SK-N-DZ (cell line): ENCODE measurements at regions not wholly inside any gene's neighbourhood (a gene's known extent, or its start where the extent isn't known, plus 50 kb on each side); places are given as distances from the start of the nearest gene placed in this dataset.
A peak's percentile ranks its signal among the peaks of the same experiment; 100 is the strongest.
"Not testable (repeated sequence)": the region's sequence is repeated elsewhere in the genome, so short reads cannot be mapped to it uniquely, and the experiment has no call there.

Source experiments
- DNase-seq: peaks from one replicate; pipeline ENCODE4 v3.0.0-alpha.2; 2015; ENCODE audit warnings: low spot score

- DNase-seq: no peak
Observed at GRCh38 chr15:25067725-25068309, 113.0 kb downstream of the SNRPN start.

GRCh38 chr15:25068696-25069095, 113.9 kb downstream of the SNRPN start:
- DNase-seq: no peak

DNA sequence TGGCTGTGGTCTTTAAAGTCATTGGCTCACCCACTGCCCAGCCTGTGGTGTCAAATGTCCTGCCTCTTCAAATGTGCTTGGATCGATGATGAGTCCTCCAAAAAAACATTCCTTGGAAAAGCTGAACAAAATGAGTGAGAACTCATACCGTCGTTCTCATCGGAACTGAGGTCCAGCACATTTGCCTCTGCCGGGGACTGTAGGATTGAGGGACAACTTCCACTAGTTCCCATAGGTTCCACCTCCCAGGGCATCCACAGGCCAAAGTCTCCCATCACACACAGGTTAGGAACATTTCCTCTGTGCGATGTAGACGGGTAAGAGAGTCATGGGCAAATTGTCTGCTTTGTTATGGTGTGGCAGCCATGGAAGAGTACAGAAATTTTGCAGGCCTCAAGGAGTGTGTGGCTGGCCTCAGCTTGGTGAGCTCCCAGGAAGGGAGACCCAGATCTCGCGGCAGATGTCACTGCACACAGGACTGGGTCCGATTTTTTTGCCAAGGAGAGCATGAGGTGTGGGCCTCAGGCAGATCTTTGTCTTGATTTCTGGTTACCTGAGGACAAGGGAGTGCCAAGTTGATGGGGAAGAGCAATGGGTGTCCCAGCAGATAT, 115.7 kb downstream of the SNRPN start:
- DNase-seq: no peak

- no peak for DNase-seq
Observed at GRCh38 chr15:25072857-25073476, 118.2 kb downstream of the SNRPN start.

- no peak for DNase-seq
Observed at GRCh38 chr15:25087137-25087536, 132.3 kb downstream of the SNRPN start.

- no peak for DNase-seq
Observed at GRCh38 chr15:25088261-25088790, 133.5 kb downstream of the SNRPN start.

DNA sequence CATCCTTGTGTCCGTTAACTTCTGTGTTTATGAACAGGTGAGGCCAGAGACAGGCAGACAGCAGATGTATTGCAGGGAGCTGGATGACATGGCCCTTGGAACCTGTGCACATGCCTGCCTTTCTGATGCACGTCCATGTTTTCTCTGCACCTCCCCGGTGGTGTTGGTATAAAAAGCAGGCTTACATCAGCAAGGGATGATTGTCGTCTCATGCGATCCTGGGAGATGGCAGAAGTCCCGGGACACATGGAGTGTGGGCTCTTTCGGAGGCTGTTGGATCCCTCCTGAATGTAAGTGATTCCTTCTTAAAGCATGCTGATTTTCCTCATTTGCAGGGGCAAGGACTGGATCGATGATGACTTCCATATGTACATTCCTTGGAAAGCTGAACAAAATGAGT, 134.8 kb downstream of the SNRPN start:
- DNase-seq: no peak

DNA sequence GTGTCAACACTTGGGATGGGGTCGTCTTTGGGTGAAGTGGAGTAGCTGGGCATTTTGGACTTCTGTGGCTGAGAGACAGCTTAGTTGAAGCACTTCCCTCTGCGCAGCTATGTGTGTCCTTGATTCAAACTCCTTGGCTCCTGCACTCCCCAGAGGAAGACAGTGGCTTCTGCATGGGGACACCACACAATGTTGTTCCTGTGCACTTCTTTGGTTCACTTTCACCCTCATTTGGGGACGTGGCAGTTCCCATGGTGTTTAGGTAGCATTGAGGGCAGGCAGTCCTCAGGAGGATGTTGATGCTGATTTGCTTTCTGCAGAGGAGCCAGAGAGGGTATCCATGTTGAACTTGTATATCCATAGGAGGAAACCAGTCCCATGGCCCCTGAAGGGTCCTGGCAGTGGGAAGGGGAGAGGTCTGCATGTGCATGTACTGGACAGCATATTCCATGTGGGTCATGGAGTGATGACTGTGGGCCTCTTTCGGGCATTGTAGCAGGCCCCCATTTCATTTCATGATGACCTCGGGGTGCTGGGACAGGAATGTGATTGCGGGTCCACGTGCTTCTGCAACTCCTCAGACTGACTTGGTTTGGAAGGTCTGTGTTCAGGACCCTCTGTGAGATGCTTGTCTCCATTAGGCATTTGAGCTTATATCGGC, 135.4 kb downstream of the SNRPN start:
- DNase-seq: no peak

- no peak for DNase-seq
Observed at GRCh38 chr15:25091421-25092158, 136.8 kb downstream of the SNRPN start.

GRCh38 chr15:25092661-25093060, 137.9 kb downstream of the SNRPN start:
- no peak for DNase-seq

- no peak for DNase-seq
Observed at GRCh38 chr15:25093455-25094029, 138.8 kb downstream of the SNRPN start.

DNA sequence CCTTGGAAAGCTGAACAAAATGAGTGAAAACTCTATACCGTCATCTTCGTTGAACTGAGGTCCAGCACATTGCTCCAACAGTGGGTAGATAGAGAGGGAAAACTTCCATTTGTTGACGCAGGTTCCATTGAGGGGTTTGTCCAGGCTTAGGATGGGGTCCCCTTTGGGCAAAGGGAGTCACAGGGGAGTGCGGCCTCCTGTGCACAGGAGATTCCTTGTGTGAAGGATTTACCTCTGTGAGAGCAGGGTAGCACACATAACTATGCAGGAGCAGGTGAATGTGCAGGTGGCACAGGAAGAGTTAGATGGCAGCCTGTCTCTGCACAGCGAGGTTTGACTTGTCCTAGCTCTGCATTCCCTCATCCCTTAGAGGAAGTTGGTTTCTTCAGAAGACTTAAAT, 139.3 kb downstream of the SNRPN start:
- no peak for DNase-seq

DNA sequence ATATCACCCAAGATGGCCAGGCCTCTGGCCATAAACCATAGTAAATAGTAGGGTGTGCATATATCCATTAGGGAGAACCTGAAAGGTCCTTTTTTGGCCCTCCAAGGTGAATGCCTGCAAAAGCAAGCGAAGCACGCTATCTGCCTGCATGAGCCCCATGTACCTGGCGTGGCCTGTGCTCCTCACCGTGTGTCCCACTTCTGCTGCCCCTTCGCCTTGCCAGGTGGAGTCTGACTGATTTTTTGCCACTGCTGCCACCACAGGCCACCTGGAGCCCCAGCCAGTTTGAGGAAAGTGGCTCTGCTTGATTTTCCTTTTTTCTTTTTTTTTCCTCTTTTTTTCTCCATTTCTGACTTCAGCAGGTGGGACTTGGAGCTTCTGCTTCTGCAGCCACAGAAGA, 139.7 kb downstream of the SNRPN start:
- DNase-seq: no peak

- no peak for DNase-seq
Observed at GRCh38 chr15:25095179-25095578, 140.4 kb downstream of the SNRPN start.

DNA sequence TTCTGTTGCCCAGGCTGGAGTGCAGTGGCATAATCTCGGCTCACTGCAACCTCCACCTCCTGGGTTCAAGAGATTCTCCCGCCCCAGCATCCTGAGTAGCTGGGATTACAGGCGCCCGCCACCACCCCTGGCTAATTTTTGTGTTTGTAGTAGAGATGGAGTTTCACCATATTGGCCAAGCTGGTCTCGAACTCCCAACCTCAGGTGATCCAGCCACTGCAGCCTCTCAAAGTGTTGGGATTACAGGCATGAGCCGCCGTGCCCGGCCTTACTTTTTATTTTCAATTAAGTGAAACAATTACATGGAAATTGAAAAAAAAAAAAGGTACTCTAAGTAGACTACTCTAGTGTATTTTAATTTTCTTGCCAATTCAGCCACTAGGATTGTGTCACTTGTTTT, 145.2 kb downstream of the SNRPN start:
- DNase-seq: not testable (repeated sequence)

GRCh38 chr15:25106209-25106608, 151.4 kb downstream of the SNRPN start:
- DNase-seq: no peak

DNA sequence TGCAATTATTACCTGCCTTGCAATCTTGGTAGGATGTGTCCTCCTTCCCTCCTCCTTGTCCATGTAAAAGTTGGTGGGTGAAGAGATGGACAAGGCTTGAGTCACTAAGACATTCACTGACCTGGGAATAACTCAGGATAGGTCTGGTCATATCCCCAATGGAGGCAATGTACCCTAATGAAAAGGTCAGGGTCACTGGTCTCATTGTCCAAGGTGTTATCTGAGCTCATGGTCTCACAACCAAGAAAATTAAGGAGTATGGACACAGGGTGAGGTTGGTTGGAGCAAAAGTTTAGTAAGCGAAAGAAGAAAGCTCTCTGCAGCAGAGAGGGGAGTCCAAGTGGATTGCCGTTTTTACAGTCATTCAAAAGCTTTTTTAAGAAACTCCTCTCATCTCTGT, 179.0 kb downstream of the SNRPN start:
- no peak for DNase-seq

- no peak for DNase-seq
Observed at GRCh38 chr15:25134546-25134945, 179.8 kb downstream of the SNRPN start.

DNA sequence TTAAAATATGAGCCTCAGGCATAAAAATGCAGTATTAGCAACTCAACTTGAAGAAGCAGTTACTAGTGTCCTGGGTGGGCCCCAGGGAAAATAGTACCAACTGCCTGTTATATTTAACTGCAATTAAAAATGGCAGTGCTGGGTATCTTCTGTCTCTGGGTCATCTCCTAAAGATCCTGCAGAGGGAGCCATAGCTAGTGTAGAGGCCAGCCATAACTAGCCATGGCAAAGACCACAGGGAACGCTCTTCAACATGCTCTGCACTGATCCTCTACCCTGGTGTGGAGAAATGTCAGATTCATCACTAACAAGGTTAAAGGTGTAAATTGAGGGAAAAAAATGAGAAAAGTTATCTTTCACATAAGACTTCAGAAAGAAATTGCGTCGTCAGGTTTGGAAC, 181.3 kb downstream of the SNRPN start:
- peak; percentile 20 for DNase-seq

GRCh38 chr15:25137013-25137412, 182.2 kb downstream of the SNRPN start:
- no peak for DNase-seq

GRCh38 chr15:25169318-25169717, 214.5 kb downstream of the SNRPN start:
- no peak for DNase-seq
